ENCODE measurements at regions not wholly inside any gene's neighbourhood (a gene's known extent, or its start where the extent isn't known, plus 50 kb on each side); places are given as distances from the start of the nearest gene placed in this dataset.

DNA sequence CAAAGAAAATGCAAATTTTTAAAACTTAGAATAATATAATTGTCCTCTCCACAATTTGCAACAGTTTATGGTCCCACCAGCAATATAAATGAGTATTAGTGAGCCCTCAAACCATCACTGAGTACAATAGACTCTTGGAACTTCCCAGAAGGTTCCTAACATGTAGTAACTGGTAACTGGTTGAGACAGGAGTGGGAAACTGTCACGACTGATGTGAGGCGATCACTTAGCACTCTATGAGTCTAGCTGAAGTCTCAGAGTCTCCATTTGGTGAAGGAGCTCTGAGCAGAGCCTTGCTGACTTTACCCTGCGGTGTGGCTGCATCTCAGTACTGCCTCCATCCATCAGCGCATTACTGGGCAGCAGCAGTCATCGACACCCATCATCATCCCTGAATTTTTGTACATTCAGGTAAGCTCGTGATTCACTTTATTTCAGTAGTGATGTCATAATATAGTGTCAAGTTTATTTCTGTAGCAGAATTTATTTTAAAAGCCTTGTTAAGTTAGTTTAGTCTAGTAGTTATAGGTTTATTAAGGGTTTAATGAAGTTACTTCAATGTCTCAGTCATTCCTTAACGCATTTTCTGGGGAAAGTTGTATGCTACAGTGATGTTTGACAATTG is 76.6 kb upstream of the ABCA1 start:
- DNase-seq (ENCODE audit: extremely low read depth in 1 of 4, low spot score in 3 of 4) (no peak), FAIRE-seq (no peak), ATAC-seq (no peak; the same call in 2 of the 3 replicates)
- in situ Hi-C loops (cut with MboI) (no loop called here), intact Hi-C loops (cut with micrococcal nuclease) (no loop called here)
- Histone ChIP-seq H3K36me3 (ENCODE audit: control insufficient read depth, insufficient read depth, low read length) (no peaks in the 10 kb centered on the region), H3K9ac (ENCODE audit: insufficient read depth in 1 of 2, low read depth in 2 of 2, low read length in 2 of 2) (no peak overlapping the region), H2AFZ (ENCODE audit: low read depth, low read length) (no peak overlapping the region), H3K9me1 (ENCODE audit: control insufficient read depth, insufficient read depth, low read length) (no peaks in the 10 kb centered on the region), H3K4me1 (replicated peaks in 1 of 2; ENCODE audit: control insufficient read depth in 2 of 2, insufficient read depth in 2 of 2, low read length in 2 of 2) (no peaks in the 10 kb centered on the region), H3K4me3 (no peak overlapping the region), H3K79me2 (ENCODE audit: control insufficient read depth, insufficient read depth, low read length) (no peaks in the 10 kb centered on the region), H3K9me3 (replicated peaks; ENCODE audit: control insufficient read depth, insufficient read depth, low read depth, low read length) (no peaks in the 10 kb centered on the region), H3K27me3 (ENCODE audit: control insufficient read depth in 2 of 2, insufficient read depth in 2 of 2, low read length in 2 of 2) (no peaks in the 10 kb centered on the region), H4K20me1 (replicated peaks; ENCODE audit: control insufficient read depth, insufficient read depth, low read length) (no peaks in the 10 kb centered on the region; the same call in 1 of the 2 replicates), H3K4me2 (ENCODE audit: insufficient read depth, low read length) (no peak overlapping the region), H3K27ac (ENCODE audit: extremely low read depth, low read depth, low read length) (no peak overlapping the region)
- no TSS peak for BruUV-seq (replicated peaks)
- ChIA-PET CTCF (ENCODE audit: low intra/inter-chr PET ratio) (no interaction called here), POLR2A (no interaction called here)
- under 1% methylated on average over 7 of the region's 7 CpGs for WGBS (ENCODE audit: insufficient coverage, low coverage, missing lambda C conversion rate)
- TF ChIP-seq, protein P1, sequence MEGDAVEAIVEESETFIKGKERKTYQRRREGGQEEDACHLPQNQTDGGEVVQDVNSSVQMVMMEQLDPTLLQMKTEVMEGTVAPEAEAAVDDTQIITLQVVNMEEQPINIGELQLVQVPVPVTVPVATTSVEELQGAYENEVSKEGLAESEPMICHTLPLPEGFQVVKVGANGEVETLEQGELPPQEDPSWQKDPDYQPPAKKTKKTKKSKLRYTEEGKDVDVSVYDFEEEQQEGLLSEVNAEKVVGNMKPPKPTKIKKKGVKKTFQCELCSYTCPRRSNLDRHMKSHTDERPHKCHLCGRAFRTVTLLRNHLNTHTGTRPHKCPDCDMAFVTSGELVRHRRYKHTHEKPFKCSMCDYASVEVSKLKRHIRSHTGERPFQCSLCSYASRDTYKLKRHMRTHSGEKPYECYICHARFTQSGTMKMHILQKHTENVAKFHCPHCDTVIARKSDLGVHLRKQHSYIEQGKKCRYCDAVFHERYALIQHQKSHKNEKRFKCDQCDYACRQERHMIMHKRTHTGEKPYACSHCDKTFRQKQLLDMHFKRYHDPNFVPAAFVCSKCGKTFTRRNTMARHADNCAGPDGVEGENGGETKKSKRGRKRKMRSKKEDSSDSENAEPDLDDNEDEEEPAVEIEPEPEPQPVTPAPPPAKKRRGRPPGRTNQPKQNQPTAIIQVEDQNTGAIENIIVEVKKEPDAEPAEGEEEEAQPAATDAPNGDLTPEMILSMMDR (IDR thresholded peaks at IDR 0.05 in 2 of 3, conservative IDR thresholded peaks at IDR 0.05 in 1 of 3; ENCODE audit: insufficient read depth in 2 of 3, low read depth in 1 of 3, low read length in 3 of 3) = no peak
- TF ChIP-seq, protein P2, sequence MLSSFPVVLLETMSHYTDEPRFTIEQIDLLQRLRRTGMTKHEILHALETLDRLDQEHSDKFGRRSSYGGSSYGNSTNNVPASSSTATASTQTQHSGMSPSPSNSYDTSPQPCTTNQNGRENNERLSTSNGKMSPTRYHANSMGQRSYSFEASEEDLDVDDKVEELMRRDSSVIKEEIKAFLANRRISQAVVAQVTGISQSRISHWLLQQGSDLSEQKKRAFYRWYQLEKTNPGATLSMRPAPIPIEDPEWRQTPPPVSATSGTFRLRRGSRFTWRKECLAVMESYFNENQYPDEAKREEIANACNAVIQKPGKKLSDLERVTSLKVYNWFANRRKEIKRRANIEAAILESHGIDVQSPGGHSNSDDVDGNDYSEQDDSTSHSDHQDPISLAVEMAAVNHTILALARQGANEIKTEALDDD (IDR thresholded peaks at IDR 0.05) = peak; percentile 27; the same call in 1 of the 2 replicates

All from K562 (cell line).